ENCODE measurements at regions not wholly inside any gene's neighbourhood (a gene's known extent, or its start where the extent isn't known, plus 50 kb on each side); places are given as distances from the start of the nearest gene placed in this dataset.

DNA sequence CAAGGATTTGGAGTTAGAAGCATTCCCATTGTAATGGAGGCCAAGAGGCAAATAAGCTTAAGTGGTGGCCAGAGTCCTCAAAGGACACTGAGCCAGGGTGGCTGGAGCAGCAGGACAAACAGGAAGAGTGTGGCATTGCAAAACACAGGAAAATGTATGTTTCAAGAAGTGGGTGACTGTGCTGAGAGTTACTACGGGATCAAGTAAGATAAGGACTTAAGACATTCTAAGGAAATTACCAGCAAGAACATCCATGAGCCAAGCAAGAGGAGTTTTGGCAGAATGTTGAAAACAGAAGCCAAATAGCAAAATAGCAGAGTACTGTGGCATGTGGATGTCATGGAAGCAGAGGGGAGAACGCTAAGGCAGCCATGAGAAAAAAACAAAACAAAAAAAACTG, 104.2 kb downstream of the RAP2A start:
- Histone ChIP-seq H3K27ac (no peak overlapping the region), H3K36me3 (no peaks in the 10 kb centered on the region), H3K4me3 (no peak overlapping the region), H3K27me3 (replicated peaks in 1 of 7) (no peaks in the 10 kb centered on the region), H3K4me1 (no peaks in the 10 kb centered on the region), H3K9me3 (no peaks in the 10 kb centered on the region)
- 53 to 70% (median 56%) methylated on average over 2 of the region's 2 CpGs for WGBS, 5 donors
- no peak for DNase-seq
- intact Hi-C loops (cut with DNase I; ENCODE audit: low total_unique reads) = no loop called here
- TF ChIP-seq POLR2A (IDR thresholded peaks at IDR 0.05) (no peak), POLR2AphosphoS5 (IDR thresholded peaks at IDR 0.05) (no peak)
- TF ChIP-seq, protein P1, sequence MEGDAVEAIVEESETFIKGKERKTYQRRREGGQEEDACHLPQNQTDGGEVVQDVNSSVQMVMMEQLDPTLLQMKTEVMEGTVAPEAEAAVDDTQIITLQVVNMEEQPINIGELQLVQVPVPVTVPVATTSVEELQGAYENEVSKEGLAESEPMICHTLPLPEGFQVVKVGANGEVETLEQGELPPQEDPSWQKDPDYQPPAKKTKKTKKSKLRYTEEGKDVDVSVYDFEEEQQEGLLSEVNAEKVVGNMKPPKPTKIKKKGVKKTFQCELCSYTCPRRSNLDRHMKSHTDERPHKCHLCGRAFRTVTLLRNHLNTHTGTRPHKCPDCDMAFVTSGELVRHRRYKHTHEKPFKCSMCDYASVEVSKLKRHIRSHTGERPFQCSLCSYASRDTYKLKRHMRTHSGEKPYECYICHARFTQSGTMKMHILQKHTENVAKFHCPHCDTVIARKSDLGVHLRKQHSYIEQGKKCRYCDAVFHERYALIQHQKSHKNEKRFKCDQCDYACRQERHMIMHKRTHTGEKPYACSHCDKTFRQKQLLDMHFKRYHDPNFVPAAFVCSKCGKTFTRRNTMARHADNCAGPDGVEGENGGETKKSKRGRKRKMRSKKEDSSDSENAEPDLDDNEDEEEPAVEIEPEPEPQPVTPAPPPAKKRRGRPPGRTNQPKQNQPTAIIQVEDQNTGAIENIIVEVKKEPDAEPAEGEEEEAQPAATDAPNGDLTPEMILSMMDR (IDR thresholded peaks at IDR 0.05 in 8 of 11, conservative IDR thresholded peaks at IDR 0.05 in 3 of 11) = no peak

DNA sequence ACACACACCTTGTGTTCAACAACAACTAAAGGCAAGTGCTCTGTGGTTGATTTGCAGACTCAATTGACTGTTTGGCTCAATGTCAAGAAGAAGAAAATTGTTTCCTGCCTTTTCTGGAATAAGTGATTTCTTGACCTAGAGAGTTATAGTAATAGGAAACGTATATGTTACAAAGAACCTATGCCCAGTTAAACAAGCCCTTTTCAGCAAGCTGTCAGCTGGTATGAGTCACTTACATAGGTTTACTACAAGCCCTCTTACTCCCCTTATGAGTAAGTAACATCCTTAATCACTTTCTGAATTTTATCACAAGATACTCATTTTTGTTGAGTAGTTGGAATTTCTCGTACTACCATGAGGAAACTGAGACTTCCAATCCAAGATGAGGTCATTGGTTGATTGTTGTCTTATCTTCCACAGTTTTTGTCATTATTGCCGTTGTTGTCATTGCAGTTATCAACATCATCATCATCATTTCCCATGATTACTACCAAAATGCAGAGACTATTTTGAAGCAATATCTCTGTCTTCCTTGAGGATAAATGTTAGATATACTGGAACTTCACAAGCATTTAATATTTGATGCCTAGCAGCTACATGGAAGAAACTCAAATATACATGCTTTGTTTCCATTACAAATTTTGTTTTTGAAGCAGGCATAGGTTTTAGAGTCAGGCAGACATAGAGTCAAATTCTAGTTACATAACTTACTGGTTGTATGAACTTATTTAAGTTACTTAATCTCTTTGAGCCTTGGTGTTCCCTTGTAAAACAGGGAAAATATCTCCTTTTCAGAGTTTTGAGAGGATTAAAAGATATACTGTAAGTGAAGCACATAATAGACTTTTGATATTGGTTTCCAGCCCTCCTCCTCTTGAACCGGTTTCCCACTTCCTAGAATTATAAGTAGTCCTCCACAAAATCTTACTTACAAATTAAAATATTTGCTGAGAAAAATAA, 106.0 kb downstream of the RAP2A start:
- no peaks in the 10 kb centered on the region for H3K4me1 ChIP-seq
- intact Hi-C loops (cut with DNase I; ENCODE audit: low total_unique reads) = no loop called here
- no peaks in the 10 kb centered on the region for H3K27me3 ChIP-seq (replicated peaks in 1 of 7)
- H3K27ac ChIP-seq = no peak overlapping the region
- H3K9me3 ChIP-seq = no peaks in the 10 kb centered on the region
- no peaks in the 10 kb centered on the region for H3K36me3 ChIP-seq
- TF ChIP-seq POLR2AphosphoS5 (IDR thresholded peaks at IDR 0.05) = no peak
- no peak for TF ChIP-seq POLR2A (IDR thresholded peaks at IDR 0.05)
- TF ChIP-seq, protein P1 (IDR thresholded peaks at IDR 0.05 in 8 of 11, conservative IDR thresholded peaks at IDR 0.05 in 3 of 11) = no peak
- H3K4me3 ChIP-seq = no peak overlapping the region
- no peak for DNase-seq
- 46 to 55% (median 51%) methylated on average over 4 of the region's 4 CpGs for WGBS, 5 donors

DNA sequence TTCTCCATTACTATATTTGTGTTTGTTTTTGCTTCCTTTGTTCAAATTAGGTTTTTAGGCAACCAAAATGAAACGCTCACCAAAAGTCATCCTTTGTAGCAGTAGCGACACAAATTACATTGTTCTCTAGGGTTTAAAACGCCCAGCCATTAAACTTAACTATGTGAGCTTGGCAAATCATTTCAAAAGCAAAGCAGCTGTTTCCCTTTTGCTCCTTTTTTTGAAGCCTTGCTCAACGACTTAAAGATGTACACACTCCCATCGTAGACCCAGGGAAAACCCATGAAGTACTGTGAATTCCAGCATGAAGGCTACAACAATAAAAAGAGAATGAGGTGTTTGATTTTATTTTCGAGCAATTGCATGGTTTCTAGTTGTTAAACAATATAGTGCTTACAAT, 106.7 kb downstream of the RAP2A start:
- TF ChIP-seq, protein P1 (IDR thresholded peaks at IDR 0.05 in 8 of 11, conservative IDR thresholded peaks at IDR 0.05 in 3 of 11) = no peak
- no peak for TF ChIP-seq POLR2AphosphoS5 (IDR thresholded peaks at IDR 0.05)
- TF ChIP-seq POLR2A (IDR thresholded peaks at IDR 0.05) = no peak
- Histone ChIP-seq H3K9me3 (no peaks in the 10 kb centered on the region), H3K4me1 (no peaks in the 10 kb centered on the region), H3K27ac (no peak overlapping the region), H3K27me3 (replicated peaks in 1 of 7) (no peaks in the 10 kb centered on the region), H3K36me3 (no peaks in the 10 kb centered on the region), H3K4me3 (no peak overlapping the region)
- no peak for DNase-seq
- WGBS, 5 donors = 33 to 43% (median 37%) methylated on average over 6 of the region's 6 CpGs
- intact Hi-C loops (cut with DNase I; ENCODE audit: low total_unique reads) = no loop called here

DNA sequence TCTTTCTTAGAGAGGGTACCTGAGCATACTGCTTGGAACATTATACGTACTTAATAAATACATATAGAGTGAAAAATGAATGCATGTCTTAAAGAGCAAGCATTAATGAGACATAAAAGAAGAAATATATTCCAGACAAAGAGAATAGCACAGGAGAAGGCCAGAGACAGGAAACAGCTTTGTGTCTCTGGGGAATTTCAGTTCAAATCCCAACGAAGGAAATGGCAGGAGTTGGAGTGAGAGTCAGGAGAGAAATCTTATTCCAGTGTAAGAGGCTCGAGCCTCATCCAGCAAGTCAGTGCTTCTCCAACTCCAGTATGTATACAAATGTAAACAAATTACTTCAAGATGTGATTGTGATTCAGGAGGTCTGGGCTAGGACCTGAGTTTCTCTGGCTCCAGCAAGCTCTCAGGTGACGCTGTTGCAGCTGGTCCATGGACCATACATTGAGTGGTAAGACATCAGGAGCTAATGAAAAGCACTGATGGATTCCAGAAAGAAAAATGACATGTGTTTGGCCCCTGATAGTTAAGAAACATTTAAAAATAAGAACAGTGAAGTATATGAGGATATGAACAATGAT, 108.2 kb downstream of the RAP2A start:
- Histone ChIP-seq H3K4me1 (no peaks in the 10 kb centered on the region), H3K9me3 (no peaks in the 10 kb centered on the region), H3K27ac (no peak overlapping the region), H3K27me3 (replicated peaks in 1 of 7) (no peaks in the 10 kb centered on the region), H3K36me3 (no peaks in the 10 kb centered on the region), H3K4me3 (no peak overlapping the region)
- 60 to 81% (median 65%) methylated on average over 3 to 4 of the region's 4 CpGs for WGBS, 5 donors
- TF ChIP-seq POLR2A (IDR thresholded peaks at IDR 0.05) (no peak), POLR2AphosphoS5 (IDR thresholded peaks at IDR 0.05) (no peak)
- TF ChIP-seq, protein P1 (IDR thresholded peaks at IDR 0.05 in 8 of 11, conservative IDR thresholded peaks at IDR 0.05 in 3 of 11) = no peak
- DNase-seq = no peak
- intact Hi-C loops (cut with DNase I; ENCODE audit: low total_unique reads) = no loop called here
